ENCODE measurements at regions not wholly inside any gene's neighbourhood (a gene's known extent, or its start where the extent isn't known, plus 50 kb on each side); places are given as distances from the start of the nearest gene placed in this dataset.

DNA sequence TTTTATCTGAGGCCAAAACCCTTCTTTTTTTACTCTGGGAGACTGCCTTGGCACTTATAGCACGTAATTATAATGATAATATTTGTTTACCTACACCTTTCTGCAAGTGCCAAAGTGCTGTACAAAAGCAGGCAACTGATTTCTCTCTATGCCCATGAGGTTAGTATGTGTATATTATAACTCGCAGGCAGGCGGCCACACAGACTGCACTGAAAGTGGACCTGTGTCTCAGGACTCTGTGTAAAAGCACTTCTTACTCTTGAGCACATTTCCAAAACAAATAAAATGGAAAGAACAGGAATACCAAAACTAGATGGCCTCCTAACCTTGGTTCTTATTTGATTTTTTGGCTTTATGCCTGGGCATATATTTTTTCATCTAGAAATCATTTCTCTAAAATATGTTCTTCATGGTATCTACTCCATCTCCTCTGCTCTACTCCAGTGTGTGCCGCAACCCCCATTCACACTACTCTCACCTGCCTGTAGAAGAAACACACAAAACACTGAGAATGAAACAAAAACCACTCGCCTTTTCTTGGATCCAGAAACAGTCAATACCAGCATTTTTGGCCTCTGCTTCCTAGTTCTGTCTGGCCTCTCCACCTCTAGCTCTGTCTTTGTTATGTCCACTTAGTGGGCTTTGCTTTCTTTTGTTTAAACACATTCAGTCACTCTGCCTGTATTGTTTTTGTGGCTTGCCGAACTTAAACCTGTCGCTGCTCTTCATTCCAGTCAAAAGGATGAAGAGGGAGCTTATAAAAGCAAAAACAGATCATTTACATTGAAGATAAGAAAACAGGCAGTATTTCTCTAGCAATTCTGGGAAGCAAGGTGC is 934.5 kb upstream of the TENM3 start:
- no peak overlapping the region for H3K4me3 ChIP-seq (ENCODE audit: low read length)
- TF ChIP-seq, protein P1, sequence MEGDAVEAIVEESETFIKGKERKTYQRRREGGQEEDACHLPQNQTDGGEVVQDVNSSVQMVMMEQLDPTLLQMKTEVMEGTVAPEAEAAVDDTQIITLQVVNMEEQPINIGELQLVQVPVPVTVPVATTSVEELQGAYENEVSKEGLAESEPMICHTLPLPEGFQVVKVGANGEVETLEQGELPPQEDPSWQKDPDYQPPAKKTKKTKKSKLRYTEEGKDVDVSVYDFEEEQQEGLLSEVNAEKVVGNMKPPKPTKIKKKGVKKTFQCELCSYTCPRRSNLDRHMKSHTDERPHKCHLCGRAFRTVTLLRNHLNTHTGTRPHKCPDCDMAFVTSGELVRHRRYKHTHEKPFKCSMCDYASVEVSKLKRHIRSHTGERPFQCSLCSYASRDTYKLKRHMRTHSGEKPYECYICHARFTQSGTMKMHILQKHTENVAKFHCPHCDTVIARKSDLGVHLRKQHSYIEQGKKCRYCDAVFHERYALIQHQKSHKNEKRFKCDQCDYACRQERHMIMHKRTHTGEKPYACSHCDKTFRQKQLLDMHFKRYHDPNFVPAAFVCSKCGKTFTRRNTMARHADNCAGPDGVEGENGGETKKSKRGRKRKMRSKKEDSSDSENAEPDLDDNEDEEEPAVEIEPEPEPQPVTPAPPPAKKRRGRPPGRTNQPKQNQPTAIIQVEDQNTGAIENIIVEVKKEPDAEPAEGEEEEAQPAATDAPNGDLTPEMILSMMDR (conservative IDR thresholded peaks at IDR 0.05; ENCODE audit: low read length): no peak
- no peak for DNase-seq (ENCODE audit: low read depth)

DNA sequence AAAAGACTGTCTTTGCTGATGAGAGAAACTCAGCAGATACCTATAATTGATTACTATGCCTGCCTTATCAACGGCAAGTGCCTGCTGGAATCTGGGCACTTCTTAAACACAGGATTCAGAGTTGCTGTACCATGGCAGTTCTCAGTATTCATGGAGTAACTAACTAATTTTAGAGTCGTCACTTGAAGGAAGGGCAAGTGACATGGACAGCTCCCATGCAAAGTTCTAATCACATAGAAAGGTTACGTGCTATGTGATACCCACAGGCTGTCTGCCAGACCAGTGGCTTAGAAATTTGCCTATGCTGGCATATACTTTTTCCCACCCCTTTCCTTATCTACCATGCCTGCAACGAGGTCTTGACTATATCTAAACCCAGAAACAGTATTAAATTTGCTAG is 931.1 kb upstream of the TENM3 start:
- TF ChIP-seq, protein P1 (conservative IDR thresholded peaks at IDR 0.05; ENCODE audit: low read length): no peak
- DNase-seq (ENCODE audit: low read depth): no peak
- H3K4me3 ChIP-seq (ENCODE audit: low read length): no peak overlapping the region

DNA sequence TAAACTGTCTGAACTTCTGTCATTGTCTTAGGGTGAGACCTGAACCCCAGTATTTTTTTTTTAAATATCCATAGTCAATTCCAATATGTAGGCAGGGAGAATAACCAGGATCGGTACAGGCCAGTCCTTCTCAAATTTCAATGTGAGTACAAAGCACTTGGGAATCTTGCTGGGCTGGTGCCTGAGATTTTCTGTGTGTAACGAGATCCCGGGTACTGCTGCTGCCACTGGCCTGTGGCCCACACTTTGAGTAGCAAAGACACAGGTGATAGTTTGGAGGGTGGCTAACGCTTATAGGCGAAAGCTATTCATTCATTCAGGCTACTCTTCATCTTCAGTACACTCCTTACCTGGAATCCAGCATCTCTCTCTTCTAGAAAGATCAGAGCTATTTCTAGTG is 923.6 kb upstream of the TENM3 start:
- TF ChIP-seq, protein P1 (conservative IDR thresholded peaks at IDR 0.05; ENCODE audit: low read length): no peak
- no peak for DNase-seq (ENCODE audit: low read depth)
- no peak overlapping the region for H3K4me3 ChIP-seq (ENCODE audit: low read length)

DNA sequence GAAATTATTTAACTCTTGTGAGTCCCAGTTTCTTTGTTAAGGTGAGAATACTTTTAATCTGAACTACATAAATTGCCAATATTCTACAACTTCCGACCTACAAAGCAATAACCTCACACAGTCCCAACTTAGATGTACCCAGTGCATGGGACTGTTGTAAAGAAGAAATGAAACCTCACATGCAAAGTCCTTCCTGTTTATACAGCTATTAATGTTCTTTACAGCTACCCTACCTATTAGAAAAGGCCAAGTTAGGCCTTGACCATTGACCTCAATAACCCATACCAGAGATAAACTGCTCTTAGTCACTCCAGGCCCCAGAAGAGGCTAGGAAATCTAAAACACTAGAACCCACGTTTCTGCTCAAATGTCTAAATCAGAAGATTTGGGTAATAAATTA is 920.1 kb upstream of the TENM3 start:
- TF ChIP-seq, protein P1 (conservative IDR thresholded peaks at IDR 0.05; ENCODE audit: low read length): no peak
- no peak overlapping the region for H3K4me3 ChIP-seq (ENCODE audit: low read length)

DNA sequence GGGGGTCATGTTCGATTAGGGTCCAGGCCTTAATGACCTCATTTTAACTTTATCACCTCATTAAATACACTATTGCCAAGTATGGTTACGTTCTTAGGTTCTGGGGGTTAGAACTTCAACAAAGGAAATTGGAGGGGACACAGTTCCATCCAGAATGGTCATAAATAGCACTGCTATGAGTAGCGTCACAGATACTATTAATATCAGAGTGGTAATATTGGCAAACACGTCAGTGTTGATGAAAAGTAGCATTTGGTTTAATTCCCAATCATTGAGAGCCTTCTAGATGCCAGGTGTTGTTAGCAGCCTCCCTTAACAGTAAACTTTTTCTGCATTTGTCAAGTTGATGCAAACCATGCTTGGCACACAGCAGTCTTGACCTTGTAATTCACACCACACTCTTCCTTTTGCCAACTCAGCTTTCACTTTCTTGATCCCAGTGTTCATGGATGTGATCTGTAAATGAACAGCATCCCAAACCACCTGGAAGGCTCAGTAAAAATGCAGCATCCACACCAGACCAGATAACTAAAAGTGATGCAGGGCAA is 912.5 kb upstream of the TENM3 start:
- TF ChIP-seq, protein P1 (conservative IDR thresholded peaks at IDR 0.05; ENCODE audit: low read length): no peak
- no peak overlapping the region for H3K4me3 ChIP-seq (ENCODE audit: low read length)
- no peak for DNase-seq (ENCODE audit: low read depth)

More for the DNA sequence above, 920.1 kb upstream of the TENM3 start:
- no peak for DNase-seq (ENCODE audit: low read depth)

DNA sequence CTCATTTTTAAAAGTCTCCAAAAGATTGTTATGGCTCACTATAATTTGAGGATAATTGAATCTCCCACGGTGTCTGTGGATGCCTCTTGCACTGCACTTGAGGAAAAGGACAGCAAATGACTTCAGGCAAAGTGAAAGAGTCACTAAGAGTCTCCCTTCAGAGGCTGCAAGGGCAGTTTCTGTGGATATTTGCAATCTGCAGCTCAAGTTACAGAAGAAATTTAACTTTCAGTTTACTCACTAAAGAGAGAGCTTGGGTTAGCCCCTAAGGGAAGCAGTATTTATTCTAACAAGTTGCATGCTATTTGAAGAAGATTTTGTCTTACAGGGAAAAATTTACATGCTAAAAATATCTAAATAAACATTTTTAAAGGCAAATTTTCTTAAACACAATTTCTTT is 912.0 kb upstream of the TENM3 start:
- H3K4me3 ChIP-seq (ENCODE audit: low read length): no peak overlapping the region
- TF ChIP-seq, protein P1 (conservative IDR thresholded peaks at IDR 0.05; ENCODE audit: low read length): no peak
- no peak for DNase-seq (ENCODE audit: low read depth)

DNA sequence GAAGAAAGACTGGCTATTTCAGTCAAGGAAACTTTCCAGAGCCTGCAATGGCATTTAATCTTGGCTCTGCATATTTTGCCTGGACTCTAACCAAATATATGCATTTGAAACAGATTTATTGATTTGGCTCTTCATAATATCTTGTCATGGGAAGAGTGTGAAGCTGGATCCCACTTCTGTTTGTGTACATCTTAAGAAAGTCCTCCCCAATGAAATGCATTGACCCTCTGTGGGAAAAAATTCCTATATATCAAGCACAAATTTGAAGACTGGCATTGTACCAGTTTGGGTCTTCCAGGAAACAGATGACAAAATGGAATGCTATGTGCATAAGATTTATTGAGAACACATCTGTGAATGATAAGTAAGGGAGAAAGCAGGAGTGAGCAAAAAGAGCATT is 897.3 kb upstream of the TENM3 start:
- DNase-seq (ENCODE audit: low read depth): no peak
- no peak overlapping the region for H3K4me3 ChIP-seq (ENCODE audit: low read length)
- TF ChIP-seq, protein P1 (conservative IDR thresholded peaks at IDR 0.05; ENCODE audit: low read length): no peak
